CD4-positive, alpha-beta T cell (primary cell): ENCODE measurements at regions not wholly inside any gene's neighbourhood (a gene's known extent, or its start where the extent isn't known, plus 50 kb on each side); places are given as distances from the start of the nearest gene placed in this dataset.

Experiments used
- ATAC-seq: fragments of 200-7000 bp; cut with Tn5 transposase; one replicate; pipeline ENCODE4 v1.10.0; 2022; ENCODE audit warnings: mild to moderate bottlenecking; ENCODE audit not compliant: poor library complexity
- CTCF ChIA-PET: fragments of 350-600 bp; sonication (Branson Sonifier 250); formaldehyde crosslinking; loops from one replicate; lab custom pipeline; 2021; ENCODE audit warnings: antibody characterized with exemption, inconsistent platforms; lab: Charles Lee
- POLR2A ChIA-PET: fragments of 350-600 bp; sonication (Branson Sonifier 250); formaldehyde crosslinking; loops from one replicate; lab custom pipeline; 2021; ENCODE audit warnings: antibody characterized with exemption, inconsistent platforms; lab: Charles Lee
- DNase-seq, 14 experiments: peaks; one replicate each; pipeline ENCODE4 v3.0.0-alpha.2; 2013 to 2020; ENCODE audit warnings: mixed read lengths in 2 of 14
- H3K27ac ChIP-seq, 2 donors: one replicate each; pipeline versions ENCODE4 v1.5.1 to v1.7.0; 2013; ENCODE audit warnings: low read length in 2 of 2, low read depth in 1 of 2, mild to moderate bottlenecking in 1 of 2
- H3K27me3 ChIP-seq, 2 experiments: 1 replicate in 1 of 2; 2 replicates in 1 of 2; pipeline versions ENCODE4 v1.6.1 to v1.7.0; 2013; ENCODE audit warnings: low read length in 2 of 2, control low read depth in 1 of 2, mild to moderate bottlenecking in 1 of 2, moderate library complexity in 1 of 2; ENCODE audit not compliant: insufficient read depth in 2 of 2, control insufficient read depth in 1 of 2
- H3K36me3 ChIP-seq: one replicate; pipeline ENCODE4 v1.6.1; 2013; ENCODE audit warnings: low read length, control low read depth; ENCODE audit not compliant: insufficient read depth
- H3K4me1 ChIP-seq: one replicate; pipeline ENCODE4 v1.6.1; 2013; ENCODE audit warnings: low read length, control low read depth; ENCODE audit not compliant: insufficient read depth
- H3K4me3 ChIP-seq: one replicate; pipeline ENCODE4 v1.5.1; 2013; ENCODE audit warnings: mild to moderate bottlenecking, low read length, moderate library complexity
- H3K9me3 ChIP-seq, 2 experiments: 1 replicate in 1 of 2; 2 replicates in 1 of 2; pipeline versions ENCODE4 v1.6.1 to v1.7.0; 2013; ENCODE audit warnings: low read length in 2 of 2, mild to moderate bottlenecking in 2 of 2, control low read depth in 1 of 2, moderate library complexity in 1 of 2; ENCODE audit not compliant: control insufficient read depth in 1 of 2, insufficient read depth in 1 of 2
- H3K27ac Mint-ChIP-seq: one replicate; pipeline ENCODE4 v1.8.0; 2020; ENCODE audit warnings: mixed read lengths
- H3K27me3 Mint-ChIP-seq: one replicate; pipeline ENCODE4 v1.8.0; 2021; ENCODE audit warnings: mixed read lengths
- H3K36me3 Mint-ChIP-seq: one replicate; pipeline ENCODE4 v1.8.0; 2021; ENCODE audit warnings: low read depth, mixed read lengths
- H3K4me1 Mint-ChIP-seq: one replicate; pipeline ENCODE4 v1.8.0; 2021; ENCODE audit warnings: low read depth, mixed read lengths
- H3K4me3 Mint-ChIP-seq: one replicate; pipeline ENCODE4 v1.8.0; 2020; ENCODE audit warnings: mild to moderate bottlenecking, mixed read lengths
- H3K9me3 Mint-ChIP-seq: one replicate; pipeline ENCODE4 v1.8.0; 2020; ENCODE audit warnings: mixed read lengths
- CTCF ChIP-seq: fragments of 200-600 bp; IDR thresholded peaks from one replicate; pipeline ENCODE4 v1.8.0; 2022; ENCODE audit warnings: antibody characterized with exemption, mild to moderate bottlenecking
- intact Hi-C, 2 experiments: fragments of 100-400 bp; cut with DNase I in 1 of 2; cut with micrococcal nuclease in 1 of 2; formaldehyde crosslinking; loops; one replicate each; pipeline versions ENCODE4 v1.15.1 to v1.9.0; 2023 to 2025; cut with DNase I, micrococcal nuclease

GRCh38 chr16:17565605-17566004, 94.8 kb upstream of the XYLT1 start:
- H3K9me3 ChIP-seq = no peaks in the 10 kb centered on the region
- intact Hi-C loops = no loop called here
- no peak overlapping the region for H3K4me3 Mint-ChIP-seq
- ATAC-seq = no peak
- no peaks in the 10 kb centered on the region for H3K27me3 ChIP-seq
- H3K4me1 Mint-ChIP-seq = no peaks in the 10 kb centered on the region
- no peak overlapping the region for H3K4me3 ChIP-seq
- no peaks in the 10 kb centered on the region for H3K4me1 ChIP-seq
- ChIA-PET POLR2A (no interaction called here), CTCF (no interaction called here)
- no peak overlapping the region for H3K27ac ChIP-seq
- H3K36me3 Mint-ChIP-seq = no peaks in the 10 kb centered on the region
- no peaks in the 10 kb centered on the region for H3K9me3 Mint-ChIP-seq
- TF ChIP-seq CTCF = no peak
- no peak overlapping the region for H3K27ac Mint-ChIP-seq
- peaks cover 35% of the 10 kb centered on the region for H3K27me3 Mint-ChIP-seq
- no peaks in the 10 kb centered on the region for H3K36me3 ChIP-seq
- no peak for DNase-seq

GRCh38 chr16:17564856-17565255, 94.1 kb upstream of the XYLT1 start:
- DNase-seq (no peak), ATAC-seq (no peak)
- Histone ChIP-seq H3K4me1 (no peaks in the 10 kb centered on the region), H3K4me3 (no peak overlapping the region), H3K36me3 (no peaks in the 10 kb centered on the region), H3K27ac (no peak overlapping the region), H3K27me3 (no peaks in the 10 kb centered on the region), H3K9me3 (no peaks in the 10 kb centered on the region)
- Mint-ChIP-seq H3K27me3 (peaks cover 35% of the 10 kb centered on the region), H3K36me3 (no peaks in the 10 kb centered on the region), H3K4me3 (no peak overlapping the region), H3K9me3 (no peaks in the 10 kb centered on the region), H3K27ac (no peak overlapping the region), H3K4me1 (no peaks in the 10 kb centered on the region)
- TF ChIP-seq CTCF = no peak
- CTCF ChIA-PET = no interaction called here
- intact Hi-C loops = no loop called here
- POLR2A ChIA-PET = interaction anchor here (0.6 kb wide), 1 partner anchor 200 kb away, joined by 3 read pairs; no protein-coding TSS in a partner anchor

- Mint-ChIP-seq H3K4me3 (no peak overlapping the region), H3K36me3 (no peaks in the 10 kb centered on the region), H3K27me3 (peaks cover 34% of the 10 kb centered on the region), H3K4me1 (no peaks in the 10 kb centered on the region), H3K27ac (no peak overlapping the region), H3K9me3 (no peaks in the 10 kb centered on the region)
- Histone ChIP-seq H3K4me1 (no peaks in the 10 kb centered on the region), H3K4me3 (no peak overlapping the region), H3K9me3 (no peaks in the 10 kb centered on the region), H3K36me3 (no peaks in the 10 kb centered on the region), H3K27ac (no peak overlapping the region), H3K27me3 (no peaks in the 10 kb centered on the region)
- DNase-seq = no peak
- ATAC-seq = no peak
- intact Hi-C loops = no loop called here
- ChIA-PET POLR2A (no interaction called here), CTCF (no interaction called here)
- no peak for TF ChIP-seq CTCF
These were observed 92.7 kb upstream of the XYLT1 start for GRCh38 chr16:17563323-17564091.
